Stimulated activated CD8-positive, alpha-beta memory T cell treated with anti-CD3 and anti-CD28 coated beads, Interleukin-15, amount 100 ng/mL, for 48 hours (primary cell): ENCODE measurements at regions not wholly inside any gene's neighbourhood (a gene's known extent, or its start where the extent isn't known, plus 50 kb on each side); places are given as distances from the start of the nearest gene placed in this dataset.

Experiments
- DNase-seq, 2 donors: peaks; one replicate each; pipeline ENCODE4 v3.0.0-alpha.2; 2020; ENCODE audit warnings: low read depth in 2 of 2

DNA sequence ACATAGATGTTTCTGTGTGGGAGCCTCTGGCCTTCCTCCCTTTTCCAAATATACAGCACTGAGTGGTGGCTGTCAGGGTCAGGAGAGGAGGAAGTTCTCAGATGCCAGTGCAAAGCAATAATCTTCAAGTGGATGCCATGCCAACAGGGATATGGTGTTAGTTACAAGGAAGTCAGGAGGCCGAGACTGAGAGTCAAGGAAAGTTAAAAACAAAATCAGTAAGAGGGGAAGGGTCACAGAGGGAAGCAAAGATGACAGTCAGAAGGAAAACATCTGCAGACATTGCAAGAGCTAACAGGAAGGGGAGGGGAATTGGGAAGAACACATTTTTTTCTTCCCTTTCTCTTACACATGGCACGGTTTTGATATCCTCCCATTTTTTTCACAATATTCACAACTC lies 691.4 kb downstream of the ADGRL2 start:
- no peak for DNase-seq

DNA sequence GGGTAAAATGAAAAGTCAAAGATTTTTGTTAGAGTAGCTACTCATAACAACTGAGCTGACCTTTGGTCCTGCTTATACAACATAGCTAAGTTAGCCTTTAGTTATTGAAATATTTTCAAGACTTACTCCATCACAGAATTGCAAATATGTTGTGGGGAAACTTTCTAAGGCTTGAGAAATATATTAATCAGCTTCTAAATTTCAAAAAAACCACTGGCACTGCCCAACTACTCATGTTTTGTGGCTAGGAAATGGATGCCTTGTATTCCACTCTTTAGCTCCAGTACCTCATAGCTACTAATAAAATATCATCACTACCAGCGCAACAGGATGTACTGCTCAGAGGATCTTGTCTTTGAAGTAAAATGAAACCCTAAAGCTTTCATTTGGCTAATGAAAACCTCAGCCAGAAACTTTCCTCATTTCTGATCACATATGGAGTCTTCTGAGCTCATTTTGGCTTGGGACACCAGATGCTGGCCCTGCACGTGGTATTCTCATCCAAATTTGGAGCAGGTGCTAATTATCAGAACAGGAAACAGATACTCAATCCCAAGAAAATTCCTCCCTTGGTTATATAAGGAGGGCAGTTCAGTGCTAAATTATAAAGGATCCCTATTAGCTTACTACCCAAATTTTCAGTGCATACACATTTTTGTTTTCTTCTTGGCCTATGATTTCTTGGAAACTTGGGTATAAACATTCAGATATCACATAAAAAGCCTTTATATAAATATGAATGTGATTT lies 690.7 kb downstream of the ADGRL2 start:
- DNase-seq = no peak

- no peak for DNase-seq
Measured at GRCh38 chr1:82487778-82488177, 687.0 kb downstream of the ADGRL2 start.

- DNase-seq = no peak
Measured at GRCh38 chr1:82486969-82487368, 686.2 kb downstream of the ADGRL2 start.

DNA sequence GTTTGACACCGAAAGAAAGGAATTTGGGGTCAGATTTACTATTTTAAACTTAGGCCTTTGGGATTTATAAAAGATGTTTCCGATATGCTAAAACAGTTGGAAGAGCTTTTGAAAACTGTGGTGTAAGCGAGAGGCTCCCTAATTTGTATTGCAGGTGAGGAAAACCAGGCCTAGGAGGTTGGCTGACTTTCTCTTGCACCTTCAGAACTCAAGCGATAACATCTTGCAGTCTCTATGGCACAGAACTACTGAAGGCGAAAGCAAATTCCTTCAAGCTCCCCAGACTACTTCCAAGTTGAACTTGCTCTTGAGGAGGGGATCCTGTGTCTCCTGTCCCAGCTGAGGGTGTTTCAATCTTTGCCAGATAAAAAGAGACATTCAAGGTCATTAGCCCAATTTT lies 685.7 kb downstream of the ADGRL2 start:
- no peak for DNase-seq

GRCh38 chr1:82485591-82486369 lies 685.0 kb downstream of the ADGRL2 start:
- DNase-seq = no peak

- DNase-seq = no peak
Measured at GRCh38 chr1:82483146-82483545, 682.4 kb downstream of the ADGRL2 start.

GRCh38 chr1:82478916-82479315 lies 678.2 kb downstream of the ADGRL2 start:
- no peak for DNase-seq

GRCh38 chr1:82472489-82473131 lies 671.9 kb downstream of the ADGRL2 start:
- DNase-seq = no peak

DNA sequence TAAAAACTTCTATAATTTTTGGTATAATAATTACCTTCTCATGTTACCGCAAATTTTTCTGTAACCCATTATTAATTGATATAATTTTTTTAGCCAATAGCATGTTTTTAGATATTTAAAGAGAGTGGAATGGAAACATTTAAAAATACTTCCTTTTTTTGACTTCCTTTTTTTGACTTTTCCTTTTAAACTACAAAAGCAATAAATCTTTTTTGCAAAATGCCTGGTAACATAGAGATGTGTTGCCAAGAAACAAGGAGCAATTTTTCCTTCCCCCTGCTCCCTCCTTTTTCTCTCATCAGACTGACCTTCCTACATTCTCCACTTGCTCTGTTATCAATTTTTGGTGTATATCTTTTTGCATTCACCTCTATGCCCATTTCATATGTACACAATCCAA lies 666.2 kb downstream of the ADGRL2 start:
- DNase-seq = no peak

- DNase-seq = no peak
Measured at GRCh38 chr1:82466416-82466815, 665.7 kb downstream of the ADGRL2 start.

DNA sequence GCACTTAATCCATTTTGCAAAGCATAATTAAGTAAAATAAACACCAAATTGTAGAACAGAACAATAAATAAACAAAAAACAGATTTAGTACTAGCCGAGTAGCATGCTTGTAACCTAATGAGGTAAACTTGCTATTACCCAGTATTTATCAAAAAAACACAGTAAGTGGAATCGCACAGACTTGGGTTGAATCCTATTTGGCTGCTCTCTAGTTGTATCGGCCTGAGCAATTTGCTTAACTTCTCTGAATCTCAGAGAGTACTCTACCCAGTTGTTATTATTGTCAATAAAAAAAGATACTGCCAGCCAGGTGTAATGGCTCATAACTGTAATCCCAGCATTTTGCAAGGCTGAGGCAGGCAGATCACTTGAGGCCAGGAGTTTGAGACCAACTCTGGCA lies 664.3 kb downstream of the ADGRL2 start:
- DNase-seq = no peak

DNA sequence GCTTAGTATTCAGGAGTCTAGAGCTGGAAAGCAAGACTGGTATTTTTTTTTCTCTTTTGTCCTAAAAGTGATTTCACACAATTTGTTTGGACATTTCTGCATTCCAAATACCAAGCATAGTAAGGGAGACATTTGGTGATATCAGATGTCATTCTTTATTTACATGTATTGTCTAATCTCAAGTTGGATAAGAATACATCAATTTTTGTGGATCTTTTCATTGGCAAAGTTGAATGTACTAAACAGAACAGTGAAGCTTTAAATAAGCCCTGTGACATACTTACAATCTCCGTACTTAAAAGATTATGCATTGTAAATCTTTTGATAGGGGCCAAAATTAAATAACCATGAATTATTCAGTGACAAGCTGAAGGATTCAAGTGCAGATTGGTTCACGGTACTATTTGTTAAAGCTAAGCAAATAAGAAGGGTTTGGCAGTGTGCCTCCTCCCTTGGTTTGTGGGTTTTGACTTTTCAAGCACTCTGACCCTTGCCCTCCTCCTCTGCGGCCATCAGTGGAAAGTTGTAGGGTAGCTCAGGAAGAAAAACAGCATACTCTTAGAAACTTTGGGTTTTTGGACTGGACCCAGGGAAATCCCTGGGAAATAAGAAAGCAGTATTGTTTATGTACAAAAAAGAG lies 663.7 kb downstream of the ADGRL2 start:
- DNase-seq = no peak

- DNase-seq = no peak
Measured at GRCh38 chr1:82463951-82464350, 663.2 kb downstream of the ADGRL2 start.

DNA sequence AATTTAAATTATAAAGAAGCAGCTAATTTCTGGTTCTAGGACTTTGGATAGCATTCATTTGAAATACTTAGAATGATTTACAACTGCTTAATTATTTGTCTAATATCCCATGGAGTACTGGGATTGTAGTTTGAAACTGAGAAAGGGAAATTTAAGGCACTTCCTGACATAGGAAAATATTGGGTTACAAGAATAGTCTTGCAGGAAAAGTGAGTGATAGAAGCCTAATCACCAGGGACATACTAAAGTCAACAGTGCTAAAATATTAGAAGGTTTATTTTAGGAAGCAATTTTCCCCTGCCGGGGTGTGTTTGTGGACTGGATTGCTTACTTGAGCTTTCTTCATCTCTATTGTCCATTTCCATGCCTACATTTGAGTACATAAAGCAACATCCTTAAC lies 661.6 kb downstream of the ADGRL2 start:
- DNase-seq = no peak

DNA sequence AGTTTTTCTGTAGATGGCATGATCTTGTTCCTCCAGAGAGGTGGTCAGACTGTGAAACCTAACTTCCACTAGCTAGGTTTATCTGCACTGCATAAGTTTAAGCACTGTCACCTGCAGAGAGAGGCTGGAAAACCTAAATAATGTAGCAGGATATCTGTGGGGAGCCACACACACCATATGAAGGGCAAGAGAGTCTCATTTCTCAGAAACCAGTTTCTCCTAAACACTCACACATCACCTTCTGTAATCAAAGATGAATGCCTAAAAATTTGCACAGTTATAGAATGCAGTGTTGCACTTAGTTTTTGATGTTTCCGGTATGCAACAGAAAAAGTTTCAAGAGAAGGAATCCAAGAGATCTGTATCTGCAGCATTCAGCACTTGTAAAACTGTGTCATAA lies 654.6 kb downstream of the ADGRL2 start:
- no peak for DNase-seq

- DNase-seq = no peak
Measured at GRCh38 chr1:82454431-82454830, 653.7 kb downstream of the ADGRL2 start.

GRCh38 chr1:82453511-82454185 lies 652.9 kb downstream of the ADGRL2 start:
- no peak for DNase-seq

DNA sequence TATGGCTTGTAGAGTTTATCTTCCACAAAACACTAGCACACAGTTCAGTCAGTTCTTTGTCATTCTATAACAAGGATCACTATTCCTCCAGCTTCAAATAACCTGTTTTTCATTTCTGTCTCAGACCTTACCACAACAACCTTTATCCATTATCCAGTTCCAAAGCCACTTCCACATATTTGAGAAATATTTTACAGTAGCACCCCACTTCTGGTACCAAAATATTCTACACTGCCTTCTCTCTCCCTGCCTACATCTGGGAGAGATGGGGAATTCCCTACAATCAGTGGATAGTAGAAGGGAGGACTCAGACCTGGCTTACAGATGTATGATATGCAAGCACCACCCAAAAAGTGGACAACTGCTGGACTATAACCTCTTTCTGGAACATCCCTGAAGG lies 651.4 kb downstream of the ADGRL2 start:
- DNase-seq = no peak

DNA sequence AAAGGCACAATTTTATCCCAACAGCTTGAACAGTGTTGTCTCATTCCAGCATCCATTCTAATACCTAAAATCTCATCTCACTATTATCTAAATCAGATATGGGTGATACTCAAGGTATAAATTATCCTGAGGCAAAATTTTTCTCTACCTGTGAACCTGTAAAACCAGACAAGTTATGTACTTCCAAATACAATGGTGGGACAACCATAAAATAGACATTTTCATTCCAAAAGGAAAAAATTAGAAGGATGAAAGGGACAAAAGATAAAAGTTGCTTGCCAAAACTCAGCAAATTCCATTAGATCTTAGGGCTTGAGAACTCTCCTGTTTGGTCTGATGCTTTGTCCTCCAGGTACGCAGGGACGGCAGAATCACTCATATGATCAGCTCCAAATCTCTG lies 650.5 kb downstream of the ADGRL2 start:
- DNase-seq = no peak

DNA sequence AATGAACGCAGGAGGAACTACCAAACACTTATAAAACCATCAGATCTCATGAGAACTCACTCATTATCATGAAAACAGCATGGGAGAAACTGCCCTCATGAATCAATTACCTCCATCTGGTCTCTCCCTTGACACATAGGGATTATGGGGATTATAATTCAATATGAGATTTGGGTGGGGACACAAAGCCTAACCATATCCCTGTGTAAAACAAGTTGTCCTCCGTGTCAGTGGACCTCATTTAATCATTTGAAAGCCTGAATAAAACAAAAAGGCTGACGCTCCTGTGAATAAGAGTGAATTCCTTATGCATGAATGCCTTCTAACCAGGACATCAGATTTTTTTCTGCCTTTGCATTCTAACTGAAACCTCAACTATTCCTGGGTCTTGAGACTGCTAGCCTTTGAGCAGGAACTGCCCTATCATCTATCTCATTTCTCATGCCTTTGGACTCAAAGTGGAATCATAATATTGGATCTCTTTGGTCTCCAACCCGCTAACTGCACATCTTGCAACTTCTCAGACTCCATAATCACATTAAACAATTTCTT lies 648.8 kb downstream of the ADGRL2 start:
- no peak for DNase-seq

- DNase-seq = no peak
Measured at GRCh38 chr1:82446955-82447354, 646.2 kb downstream of the ADGRL2 start.
